Nephron (organoid): ENCODE measurements at regions not wholly inside any gene's neighbourhood (a gene's known extent, or its start where the extent isn't known, plus 50 kb on each side); places are given as distances from the start of the nearest gene placed in this dataset.

Experiments
- H3K27ac Mint-ChIP-seq, 3 experiments: 2 replicates each; pipeline ENCODE4 v1.8.0; 2020; ENCODE audit warnings: mixed read lengths in 3 of 3, mild to moderate bottlenecking in 2 of 3, moderate library complexity in 1 of 3
- H3K27me3 Mint-ChIP-seq: 2 replicates; pipeline ENCODE4 v1.8.0; 2021; ENCODE audit warnings: low read depth, mild to moderate bottlenecking, moderate library complexity, mixed read lengths
- H3K36me3 Mint-ChIP-seq: 2 replicates; pipeline ENCODE4 v1.8.0; 2020; ENCODE audit warnings: low read depth, mixed read lengths
- H3K4me1 Mint-ChIP-seq: 2 replicates; pipeline ENCODE4 v1.8.0; 2020; ENCODE audit warnings: mixed read lengths
- H3K4me3 Mint-ChIP-seq, 3 experiments: 2 replicates each; pipeline ENCODE4 v1.8.0; 2020; ENCODE audit warnings: mild to moderate bottlenecking in 3 of 3, mixed read lengths in 3 of 3, moderate library complexity in 2 of 3
- H3K9me3 Mint-ChIP-seq: 2 replicates; pipeline ENCODE4 v1.8.0; 2020; ENCODE audit warnings: mixed read lengths
- CTCF ChIP-seq, 3 experiments: fragments of 200-600 bp; sonication (generic); IDR thresholded peaks; one replicate each; pipeline ENCODE4 v1.5.0; 2021; ENCODE audit warnings: antibody characterized with exemption in 3 of 3; ENCODE audit not compliant: unreplicated experiment in 3 of 3

DNA sequence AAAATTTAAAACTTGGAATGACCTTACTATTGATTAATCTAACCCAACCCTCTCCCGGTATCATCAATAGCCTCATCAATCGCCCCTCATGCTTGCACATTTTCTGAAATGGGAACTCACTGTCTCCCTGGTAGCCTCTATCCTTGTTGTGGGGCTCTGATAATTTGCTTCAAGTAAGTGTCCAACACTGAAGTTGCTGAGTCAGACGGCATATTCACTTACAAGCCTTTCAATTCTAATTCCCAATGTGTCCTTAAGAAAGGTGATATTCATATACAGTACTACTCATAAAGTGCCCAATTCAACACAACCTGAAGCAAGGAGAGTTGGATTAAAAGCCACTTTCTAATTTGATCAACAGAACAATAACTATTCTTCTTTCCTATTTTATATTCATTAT, 1146.1 kb upstream of the TMEM132C start:
- Mint-ChIP-seq H3K4me1 (peaks cover 7% of the 10 kb centered on the region), H3K9me3 (no peaks in the 10 kb centered on the region), H3K4me3 (no peak overlapping the region), H3K27me3 (no peaks in the 10 kb centered on the region), H3K36me3 (no peaks in the 10 kb centered on the region), H3K27ac (no peak overlapping the region)
- TF ChIP-seq CTCF (IDR thresholded peaks at IDR 0.05; ENCODE audit: unreplicated experiment in 3 of 3): no peak

DNA sequence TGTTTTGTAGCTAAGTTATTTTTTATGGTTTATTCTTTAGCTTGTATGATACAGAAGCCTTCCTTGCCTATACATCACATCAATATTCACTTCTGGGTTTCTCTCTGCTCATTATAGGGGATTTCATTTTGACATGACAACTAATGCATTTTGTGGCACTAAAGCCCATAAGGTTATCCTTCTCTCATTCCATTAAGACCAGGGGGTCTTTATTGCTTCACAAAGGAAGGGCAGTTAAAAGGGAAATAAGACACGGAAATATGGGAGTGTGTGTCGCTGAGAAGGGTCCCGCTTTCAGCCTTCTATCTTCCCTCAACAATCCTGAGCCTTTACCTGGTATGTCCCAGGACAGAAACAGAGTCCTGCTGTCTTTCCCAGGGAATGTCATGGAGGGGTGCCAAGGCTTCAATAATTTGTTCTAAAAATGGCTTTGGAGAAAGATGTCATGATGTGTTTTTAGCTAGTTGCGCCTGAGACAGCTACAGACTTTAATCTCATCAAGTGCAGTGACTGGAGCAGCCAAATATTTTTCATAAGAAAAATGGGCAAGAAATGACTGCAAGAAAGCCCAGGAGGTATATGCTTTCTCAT, 1145.4 kb upstream of the TMEM132C start:
- no peak overlapping the region for H3K27ac Mint-ChIP-seq
- H3K4me1 Mint-ChIP-seq: peaks cover 7% of the 10 kb centered on the region
- H3K4me3 Mint-ChIP-seq: no peak overlapping the region
- H3K36me3 Mint-ChIP-seq: no peaks in the 10 kb centered on the region
- TF ChIP-seq CTCF (IDR thresholded peaks at IDR 0.05; ENCODE audit: unreplicated experiment in 3 of 3): no peak
- no peaks in the 10 kb centered on the region for H3K9me3 Mint-ChIP-seq
- no peaks in the 10 kb centered on the region for H3K27me3 Mint-ChIP-seq

DNA sequence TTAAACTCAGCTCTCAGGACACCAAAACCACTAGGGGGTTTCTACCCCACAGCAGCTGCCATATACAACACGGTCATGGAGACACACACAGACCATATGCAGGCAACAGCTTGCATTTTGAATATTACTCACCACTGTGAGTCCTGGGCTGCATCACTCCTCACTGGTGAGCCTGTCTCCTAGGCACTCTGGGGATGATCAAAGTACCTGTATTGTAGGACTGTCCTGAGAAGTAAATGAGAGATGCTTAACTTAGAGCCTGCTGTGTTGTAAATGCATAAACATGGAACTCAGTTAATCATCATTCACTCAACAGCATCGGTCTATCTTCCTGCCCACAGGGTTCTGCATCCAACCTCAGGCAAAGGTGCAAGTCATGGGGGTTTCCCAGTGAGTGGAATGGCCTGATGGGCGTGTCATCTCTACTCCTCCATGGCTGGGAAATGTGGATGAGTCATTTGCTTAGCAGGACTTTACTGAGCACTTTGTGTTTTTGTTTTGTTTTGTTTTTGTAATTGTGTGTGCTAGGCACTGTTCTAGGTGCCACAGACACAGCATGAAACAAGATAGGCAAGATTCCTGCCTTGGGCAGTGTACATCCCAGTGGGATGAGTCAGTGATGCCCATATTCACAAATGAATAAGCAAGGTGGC, 1141.2 kb upstream of the TMEM132C start:
- no peak for TF ChIP-seq CTCF (IDR thresholded peaks at IDR 0.05; ENCODE audit: unreplicated experiment in 3 of 3)
- no peaks in the 10 kb centered on the region for H3K9me3 Mint-ChIP-seq
- no peak overlapping the region for H3K27ac Mint-ChIP-seq
- H3K4me3 Mint-ChIP-seq: no peak overlapping the region
- no peaks in the 10 kb centered on the region for H3K36me3 Mint-ChIP-seq
- H3K4me1 Mint-ChIP-seq: peaks cover 7% of the 10 kb centered on the region
- peaks cover 5% of the 10 kb centered on the region for H3K27me3 Mint-ChIP-seq

DNA sequence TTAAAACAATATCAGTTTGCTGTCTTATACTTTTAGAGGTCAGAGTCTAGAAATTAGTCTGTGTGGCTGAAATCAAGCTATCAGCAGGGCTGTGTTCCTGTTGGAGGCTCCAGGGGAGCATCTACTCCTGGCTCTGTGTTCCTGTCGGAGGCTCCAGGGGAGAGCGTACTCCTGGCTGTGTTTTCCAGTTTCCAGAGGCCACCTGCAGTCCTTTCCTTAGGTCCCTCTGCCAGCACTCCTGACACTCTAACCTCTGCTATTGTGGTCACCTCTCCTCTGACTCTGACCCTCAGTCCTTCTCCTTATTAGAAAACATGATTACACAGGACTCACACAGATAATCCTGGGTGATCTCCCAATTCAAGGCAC, 1140.7 kb upstream of the TMEM132C start:
- Mint-ChIP-seq H3K27ac (no peak overlapping the region), H3K4me1 (peaks cover 7% of the 10 kb centered on the region), H3K36me3 (no peaks in the 10 kb centered on the region), H3K9me3 (no peaks in the 10 kb centered on the region), H3K27me3 (peaks cover 8% of the 10 kb centered on the region), H3K4me3 (no peak overlapping the region)
- no peak for TF ChIP-seq CTCF (IDR thresholded peaks at IDR 0.05; ENCODE audit: unreplicated experiment in 3 of 3)

GRCh38 chr12:127127897-127128296, 1139.1 kb upstream of the TMEM132C start:
- no peak overlapping the region for H3K4me3 Mint-ChIP-seq
- no peak for TF ChIP-seq CTCF (IDR thresholded peaks at IDR 0.05; ENCODE audit: unreplicated experiment in 3 of 3)
- no peaks in the 10 kb centered on the region for H3K36me3 Mint-ChIP-seq
- H3K9me3 Mint-ChIP-seq: no peaks in the 10 kb centered on the region
- H3K27me3 Mint-ChIP-seq: peaks cover 11% of the 10 kb centered on the region
- no peak overlapping the region for H3K27ac Mint-ChIP-seq
- H3K4me1 Mint-ChIP-seq: no peaks in the 10 kb centered on the region

DNA sequence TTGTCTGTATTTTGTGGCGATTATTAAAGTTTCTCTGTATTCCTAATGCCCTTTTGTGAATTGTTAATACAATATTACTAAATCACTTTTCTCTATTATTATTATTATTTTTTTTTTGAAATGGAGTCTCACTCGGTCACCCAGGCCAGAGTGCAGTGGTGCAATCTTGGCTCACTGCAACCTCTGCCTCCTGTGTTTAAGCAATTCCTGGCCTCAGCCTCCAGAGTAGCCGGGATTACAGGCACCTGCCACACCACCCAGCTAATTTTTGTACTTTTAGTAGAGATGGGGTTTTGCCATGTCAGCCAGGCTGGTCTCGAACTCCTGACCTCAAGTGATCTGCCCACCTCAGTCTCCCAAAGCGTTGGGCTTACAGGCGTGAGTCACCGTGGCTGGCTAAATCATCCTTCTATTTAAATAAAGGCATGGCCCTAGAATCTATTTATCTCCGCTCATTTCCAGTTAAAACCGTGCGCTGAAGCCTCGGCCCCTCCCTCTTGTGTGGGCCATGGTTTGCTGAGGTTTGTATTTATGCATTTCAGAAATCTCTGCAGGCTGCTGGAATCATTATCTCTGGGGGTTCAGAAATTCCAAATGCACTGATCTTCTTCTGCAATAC, 1136.4 kb upstream of the TMEM132C start:
- peaks cover 17% of the 10 kb centered on the region for H3K27me3 Mint-ChIP-seq
- H3K9me3 Mint-ChIP-seq: peaks cover 3% of the 10 kb centered on the region
- H3K4me3 Mint-ChIP-seq: no peak overlapping the region
- peaks cover 3% of the 10 kb centered on the region for H3K4me1 Mint-ChIP-seq
- no peak for TF ChIP-seq CTCF (IDR thresholded peaks at IDR 0.05; ENCODE audit: unreplicated experiment in 3 of 3)
- H3K36me3 Mint-ChIP-seq: no peaks in the 10 kb centered on the region
- H3K27ac Mint-ChIP-seq: no peak overlapping the region
